Kidney (tissue), 13 donors: ENCODE measurements at regions not wholly inside any gene's neighbourhood (a gene's known extent, or its start where the extent isn't known, plus 50 kb on each side); places are given as distances from the start of the nearest gene placed in this dataset.

Experiments used
- DNase-seq, 5 donors: peaks; one replicate each; pipeline ENCODE4 v3.0.0-alpha.2; 2013 to 2020
- FAIRE-seq: peaks from 2 replicates; lab custom pipeline; 2012; peaks lifted over from hg19 to GRCh38; lab: Jason Lieb, UNC
- H3K27ac ChIP-seq, 2 donors: one replicate each; pipeline ENCODE4 v1.7.0; 2013; ENCODE audit warnings: low read depth in 2 of 2, low read length in 2 of 2, inconsistent platforms in 1 of 2
- H3K27me3 ChIP-seq: one replicate; pipeline ENCODE4 v1.7.1; 2013; ENCODE audit warnings: low read length, inconsistent platforms; ENCODE audit not compliant: control insufficient read depth, insufficient read depth
- H3K36me3 ChIP-seq, 3 donors: one replicate each; pipeline versions ENCODE4 v1.7.0 to v1.7.1; 2013; ENCODE audit warnings: low read length in 3 of 3, control low read depth in 1 of 3, inconsistent platforms in 1 of 3; ENCODE audit not compliant: insufficient read depth in 3 of 3, control insufficient read depth in 2 of 3
- H3K4me1 ChIP-seq, 3 donors: one replicate each; pipeline versions ENCODE4 v1.7.0 to v1.7.1; 2013; ENCODE audit warnings: low read length in 3 of 3, inconsistent platforms in 1 of 3, low read depth in 1 of 3; ENCODE audit not compliant: control insufficient read depth in 2 of 3, insufficient read depth in 2 of 3
- H3K4me3 ChIP-seq, 3 donors: one replicate each; pipeline versions ENCODE4 v1.7.0 to v1.8.1; 2013; ENCODE audit warnings: low read length in 3 of 3, control low read depth in 1 of 3, inconsistent platforms in 1 of 3
- H3K9ac ChIP-seq, 3 donors: one replicate each; pipeline versions ENCODE4 v1.7.0 to v1.7.1; 2013; ENCODE audit warnings: low read length in 3 of 3, control low read depth in 1 of 3, inconsistent platforms in 1 of 3
- H3K9me3 ChIP-seq, 3 donors: one replicate each; pipeline versions ENCODE4 v1.7.0 to v1.7.1; 2013; ENCODE audit warnings: low read length in 3 of 3, control low read depth in 1 of 3, inconsistent platforms in 1 of 3; ENCODE audit not compliant: control insufficient read depth in 2 of 3, insufficient read depth in 1 of 3
- CTCF ChIP-seq: IDR thresholded peaks from 3 replicates; pipeline ENCODE4 v1.5.1; 2012; ENCODE audit warnings: mild to moderate bottlenecking, moderate library complexity, borderline replicate concordance; ENCODE audit not compliant: insufficient read depth; ENCODE audit errors: extremely low read depth
- intact Hi-C: fragments of 100-400 bp; cut with DNase I; formaldehyde crosslinking; loops from one replicate; pipeline ENCODE4 v1.11.1; 2022
- donor health status: control.
- donor health status: control.
- donor health status: control.
- donor health status: control.
- donor health status: control.
- donor health status: DM: yes; HTN: yes; CAD: no.
- donor health status: Normal renal cell carcinoma (clear cell type).

- H3K9ac ChIP-seq = no peak overlapping the region
- no peaks in the 10 kb centered on the region for H3K4me1 ChIP-seq
- FAIRE-seq (no peak), DNase-seq (no peak)
- H3K36me3 ChIP-seq = no peaks in the 10 kb centered on the region
- H3K27ac ChIP-seq = no peak overlapping the region
- H3K4me3 ChIP-seq = no peak overlapping the region
- intact Hi-C loops = no loop called here
- H3K9me3 ChIP-seq = no peaks in the 10 kb centered on the region
- no peak for TF ChIP-seq CTCF
- no peaks in the 10 kb centered on the region for H3K27me3 ChIP-seq
These were observed 222.5 kb downstream of the SHQ1 start for GRCh38 chr3:72625602-72626337.

- no peak for TF ChIP-seq CTCF
- H3K36me3 ChIP-seq = no peaks in the 10 kb centered on the region
- H3K27me3 ChIP-seq = no peaks in the 10 kb centered on the region
- intact Hi-C loops = no loop called here
- no peak overlapping the region for H3K9ac ChIP-seq
- no peak overlapping the region for H3K4me3 ChIP-seq
- FAIRE-seq (no peak), DNase-seq (no peak)
- no peak overlapping the region for H3K27ac ChIP-seq
- no peaks in the 10 kb centered on the region for H3K9me3 ChIP-seq
- no peaks in the 10 kb centered on the region for H3K4me1 ChIP-seq
These were observed 223.6 kb downstream of the SHQ1 start for GRCh38 chr3:72624656-72625055.

GRCh38 chr3:72618739-72619138, 229.5 kb downstream of the SHQ1 start:
- no peaks in the 10 kb centered on the region for H3K27me3 ChIP-seq
- no peak for TF ChIP-seq CTCF
- intact Hi-C loops = no loop called here
- H3K4me3 ChIP-seq = no peak overlapping the region
- no peaks in the 10 kb centered on the region for H3K36me3 ChIP-seq
- H3K9me3 ChIP-seq = peaks cover 0 to 5% (median 0%) of the 10 kb centered on the region in 3 donors
- FAIRE-seq (no peak), DNase-seq (no peak)
- no peak overlapping the region for H3K9ac ChIP-seq
- no peak overlapping the region for H3K27ac ChIP-seq
- H3K4me1 ChIP-seq = no peaks in the 10 kb centered on the region
